ENCODE measurements at regions not wholly inside any gene's neighbourhood (a gene's known extent, or its start where the extent isn't known, plus 50 kb on each side); places are given as distances from the start of the nearest gene placed in this dataset.

- H3K4me1 ChIP-seq (ENCODE audit: insufficient read depth, insufficient read length) = no peaks in the 10 kb centered on the region
- H3K9me3 ChIP-seq (ENCODE audit: insufficient read depth, low read length) = 0 out of 2 replicates have a peak, but pooled peaks cover 6% of the 10 kb centered on the region
- no peaks in the 10 kb centered on the region for H3K27me3 ChIP-seq (ENCODE audit: insufficient read depth, insufficient read length)
- no peak for TF ChIP-seq SUZ12 (IDR thresholded peaks at IDR 0.05; ENCODE audit: extremely low read depth, insufficient read depth, insufficient read length)
- TF ChIP-seq ZNF274 (IDR thresholded peaks at IDR 0.05; ENCODE audit: low read depth, low read length) = no peak
- TF ChIP-seq YY1 (IDR thresholded peaks at IDR 0.05; ENCODE audit: insufficient read depth, insufficient read length) = no peak
- no peak overlapping the region for H3K4me3 ChIP-seq (ENCODE audit: insufficient read length, low read depth)
- H3K9ac ChIP-seq (ENCODE audit: insufficient read length, low read depth) = no peak overlapping the region
- no peak for DNase-seq (ENCODE audit: low read depth, low spot score)
- H3K36me3 ChIP-seq (ENCODE audit: insufficient read depth, insufficient read length, low read length) = no peaks in the 10 kb centered on the region
Measured at GRCh38 chr16:14334366-14335080, 263.4 kb downstream of the MRTFB start.

- H3K27me3 ChIP-seq (ENCODE audit: insufficient read depth, insufficient read length) = no peaks in the 10 kb centered on the region
- H3K9me3 ChIP-seq (ENCODE audit: insufficient read depth, low read length) = peaks cover 8% of the 10 kb centered on the region; the same call in 1 of the 2 replicates
- H3K36me3 ChIP-seq (ENCODE audit: insufficient read depth, insufficient read length, low read length) = no peaks in the 10 kb centered on the region
- no peak for TF ChIP-seq SUZ12 (IDR thresholded peaks at IDR 0.05; ENCODE audit: extremely low read depth, insufficient read depth, insufficient read length)
- no peak for TF ChIP-seq ZNF274 (IDR thresholded peaks at IDR 0.05; ENCODE audit: low read depth, low read length)
- TF ChIP-seq YY1 (IDR thresholded peaks at IDR 0.05; ENCODE audit: insufficient read depth, insufficient read length) = no peak
- H3K4me1 ChIP-seq (ENCODE audit: insufficient read depth, insufficient read length) = no peaks in the 10 kb centered on the region
- no peak for DNase-seq (ENCODE audit: low read depth, low spot score)
- H3K4me3 ChIP-seq (ENCODE audit: insufficient read length, low read depth) = no peak overlapping the region
- no peak overlapping the region for H3K9ac ChIP-seq (ENCODE audit: insufficient read length, low read depth)
Measured at GRCh38 chr16:14333361-14333760, 262.2 kb downstream of the MRTFB start.

DNA sequence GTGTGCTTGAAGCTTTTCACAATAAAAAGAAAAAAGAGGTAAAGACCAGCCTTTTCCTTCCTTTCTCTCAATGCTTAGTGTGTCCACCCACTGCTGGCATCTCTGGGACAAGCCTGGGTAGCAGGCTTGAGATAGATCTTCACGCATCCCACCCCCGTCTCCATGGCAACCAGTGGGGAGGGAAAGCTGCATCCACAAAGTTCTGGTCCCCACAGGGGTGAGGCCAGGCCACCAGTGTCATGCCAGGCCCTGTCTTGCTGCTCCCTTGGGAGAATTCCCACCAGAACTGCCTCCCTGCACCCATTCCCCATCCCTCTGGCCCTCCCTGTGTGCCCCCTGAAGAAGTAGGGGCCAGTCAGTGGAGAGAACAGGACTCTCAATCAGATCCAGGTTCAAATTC lies 259.9 kb downstream of the MRTFB start:
- Histone ChIP-seq H3K9me3 (ENCODE audit: insufficient read depth, low read length) (peaks cover 15% of the 10 kb centered on the region; the same call in 1 of the 2 replicates), H3K27me3 (ENCODE audit: insufficient read depth, insufficient read length) (no peaks in the 10 kb centered on the region), H3K4me3 (ENCODE audit: insufficient read length, low read depth) (no peak overlapping the region), H3K9ac (ENCODE audit: insufficient read length, low read depth) (no peak overlapping the region), H3K36me3 (ENCODE audit: insufficient read depth, insufficient read length, low read length) (peaks cover 9% of the 10 kb centered on the region), H3K4me1 (ENCODE audit: insufficient read depth, insufficient read length) (no peaks in the 10 kb centered on the region)
- DNase-seq (ENCODE audit: low read depth, low spot score) = no peak
- TF ChIP-seq SUZ12 (IDR thresholded peaks at IDR 0.05; ENCODE audit: extremely low read depth, insufficient read depth, insufficient read length) (no peak), YY1 (IDR thresholded peaks at IDR 0.05; ENCODE audit: insufficient read depth, insufficient read length) (no peak), ZNF274 (IDR thresholded peaks at IDR 0.05; ENCODE audit: low read depth, low read length) (no peak)

DNA sequence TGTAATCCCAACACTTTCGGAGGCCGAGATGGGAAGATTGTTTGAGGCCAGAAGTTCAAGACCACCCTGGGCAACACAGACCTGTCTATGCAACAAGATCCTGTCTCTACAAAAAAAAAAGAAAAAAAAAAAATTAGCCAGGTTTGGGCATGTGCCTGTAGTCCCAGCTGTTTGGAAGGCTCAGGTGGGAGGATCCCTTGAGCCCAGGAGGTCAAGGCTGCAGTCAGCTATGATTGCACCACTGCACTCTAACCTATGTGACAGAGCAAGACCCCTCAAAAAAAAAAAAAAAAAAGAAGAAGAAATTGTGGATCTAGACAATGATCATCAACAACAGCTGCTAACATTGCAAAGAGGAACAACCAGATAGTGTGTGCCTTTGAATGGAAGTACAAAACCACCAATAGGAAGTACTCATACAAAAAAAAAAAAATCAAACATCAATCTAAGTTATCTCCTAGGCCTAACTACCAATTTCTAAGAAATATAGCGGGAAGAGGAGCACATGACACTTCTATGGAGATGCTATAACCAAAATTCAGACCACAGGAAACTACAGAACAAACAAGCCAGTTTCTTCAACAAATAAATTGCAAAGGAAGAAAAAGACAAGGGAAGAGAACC lies 258.7 kb downstream of the MRTFB start:
- Histone ChIP-seq H3K4me1 (ENCODE audit: insufficient read depth, insufficient read length) (peaks cover 2% of the 10 kb centered on the region), H3K9ac (ENCODE audit: insufficient read length, low read depth) (no peak overlapping the region), H3K4me3 (ENCODE audit: insufficient read length, low read depth) (no peak overlapping the region), H3K9me3 (ENCODE audit: insufficient read depth, low read length) (peaks cover 8% of the 10 kb centered on the region; the same call in 1 of the 2 replicates), H3K36me3 (ENCODE audit: insufficient read depth, insufficient read length, low read length) (peaks cover 9% of the 10 kb centered on the region), H3K27me3 (ENCODE audit: insufficient read depth, insufficient read length) (no peaks in the 10 kb centered on the region)
- no peak for DNase-seq (ENCODE audit: low read depth, low spot score)
- TF ChIP-seq SUZ12 (IDR thresholded peaks at IDR 0.05; ENCODE audit: extremely low read depth, insufficient read depth, insufficient read length) (no peak), ZNF274 (IDR thresholded peaks at IDR 0.05; ENCODE audit: low read depth, low read length) (no peak), YY1 (IDR thresholded peaks at IDR 0.05; ENCODE audit: insufficient read depth, insufficient read length) (no peak)

GRCh38 chr16:14325502-14326401 lies 254.6 kb downstream of the MRTFB start:
- Histone ChIP-seq H3K9ac (ENCODE audit: insufficient read length, low read depth) (no peak overlapping the region), H3K4me3 (ENCODE audit: insufficient read length, low read depth) (no peak overlapping the region), H3K4me1 (ENCODE audit: insufficient read depth, insufficient read length) (peaks cover 2% of the 10 kb centered on the region), H3K36me3 (ENCODE audit: insufficient read depth, insufficient read length, low read length) (peaks cover 9% of the 10 kb centered on the region), H3K9me3 (ENCODE audit: insufficient read depth, low read length) (peaks cover 8% of the 10 kb centered on the region; the same call in 1 of the 2 replicates), H3K27me3 (ENCODE audit: insufficient read depth, insufficient read length) (no peaks in the 10 kb centered on the region)
- TF ChIP-seq ZNF274 (IDR thresholded peaks at IDR 0.05; ENCODE audit: low read depth, low read length) (no peak), SUZ12 (IDR thresholded peaks at IDR 0.05; ENCODE audit: extremely low read depth, insufficient read depth, insufficient read length) (no peak), YY1 (IDR thresholded peaks at IDR 0.05; ENCODE audit: insufficient read depth, insufficient read length) (no peak)
- DNase-seq (ENCODE audit: low read depth, low spot score) = no peak

GRCh38 chr16:14324581-14324980 lies 253.5 kb downstream of the MRTFB start:
- Histone ChIP-seq H3K27me3 (ENCODE audit: insufficient read depth, insufficient read length) (no peaks in the 10 kb centered on the region), H3K4me3 (ENCODE audit: insufficient read length, low read depth) (no peak overlapping the region), H3K4me1 (ENCODE audit: insufficient read depth, insufficient read length) (peaks cover 2% of the 10 kb centered on the region), H3K36me3 (ENCODE audit: insufficient read depth, insufficient read length, low read length) (peaks cover 9% of the 10 kb centered on the region), H3K9me3 (ENCODE audit: insufficient read depth, low read length) (peaks cover 8% of the 10 kb centered on the region; the same call in 1 of the 2 replicates), H3K9ac (ENCODE audit: insufficient read length, low read depth) (no peak overlapping the region)
- TF ChIP-seq SUZ12 (IDR thresholded peaks at IDR 0.05; ENCODE audit: extremely low read depth, insufficient read depth, insufficient read length) = no peak
- no peak for TF ChIP-seq ZNF274 (IDR thresholded peaks at IDR 0.05; ENCODE audit: low read depth, low read length)
- no peak for TF ChIP-seq YY1 (IDR thresholded peaks at IDR 0.05; ENCODE audit: insufficient read depth, insufficient read length)
- no peak for DNase-seq (ENCODE audit: low read depth, low spot score)

Measured in NT2/D1 (cell line).